Mucosa of descending colon (tissue), 3 donors: ENCODE measurements at regions not wholly inside any gene's neighbourhood (a gene's known extent, or its start where the extent isn't known, plus 50 kb on each side); places are given as distances from the start of the nearest gene placed in this dataset.

ENCODE experiments used
- ATAC-seq: fragments of 200-7000 bp; cut with Tn5 transposase; one replicate; pipeline ENCODE4 v1.9.1; 2020; ENCODE audit warnings: mild to moderate bottlenecking, moderate library complexity
- DNase-seq, 3 donors: peaks; one replicate each; pipeline ENCODE4 v3.0.0-alpha.2; 2020
- H3K36me3 ChIP-seq: fragments of 200-600 bp; one replicate; pipeline ENCODE4 v1.8.0; 2021; ENCODE audit warnings: low read depth, mild to moderate bottlenecking
- H3K4me1 ChIP-seq: fragments of 200-600 bp; one replicate; pipeline ENCODE4 v1.8.0; 2021; ENCODE audit warnings: low read depth, mild to moderate bottlenecking
- H3K4me3 ChIP-seq: fragments of 200-600 bp; one replicate; pipeline ENCODE4 v1.8.0; 2021; ENCODE audit warnings: mild to moderate bottlenecking
- H3K9me3 ChIP-seq: fragments of 200-600 bp; one replicate; pipeline ENCODE4 v1.8.0; 2021; ENCODE audit warnings: mild to moderate bottlenecking
- intact Hi-C, 2 donors: fragments of 100-400 bp; cut with DNase I in 1 of 2; cut with micrococcal nuclease in 1 of 2; formaldehyde crosslinking; loops; one replicate each; pipeline versions ENCODE4 v1.11.0 to v1.11.1; 2022; cut with DNase I, micrococcal nuclease
- TF ChIP-seq, protein P1 (sequence below): fragments of 200-600 bp; IDR thresholded peaks from one replicate; pipeline ENCODE4 v1.8.0; 2022; ENCODE audit warnings: antibody characterized with exemption, mild to moderate bottlenecking
- donor health status: DM: no; HTN: no; CAD: no; lungs with moderate emphysema.
- donor health status: DM: no; HTN: no; CAD: no.
- donor health status: DM: no; HTN: yes; CAD: no.

DNA sequence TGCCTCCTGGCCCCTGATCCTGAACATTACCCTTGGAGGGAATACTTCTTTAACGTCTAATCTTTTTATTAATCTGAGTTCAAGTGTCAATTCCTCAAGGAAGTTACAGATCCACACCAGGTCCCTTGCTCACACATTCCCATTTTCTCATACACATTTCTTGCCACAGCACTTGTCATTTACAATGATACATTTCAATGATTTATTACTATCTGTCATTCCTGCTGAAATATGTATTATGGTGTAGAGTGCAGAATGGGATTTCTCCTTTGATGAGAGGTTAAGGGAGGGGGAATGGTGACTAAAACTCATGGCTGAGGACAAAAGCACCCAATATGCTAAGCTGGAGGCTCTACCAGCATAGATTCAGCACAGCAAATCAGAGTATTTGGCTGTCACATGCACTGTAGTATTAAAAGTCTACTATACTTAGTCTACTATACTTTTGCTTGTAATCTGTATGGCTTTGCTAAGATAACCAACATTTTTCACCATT is 982.5 kb downstream of the TTLL7 start:
- intact Hi-C loops: no loop called here

DNA sequence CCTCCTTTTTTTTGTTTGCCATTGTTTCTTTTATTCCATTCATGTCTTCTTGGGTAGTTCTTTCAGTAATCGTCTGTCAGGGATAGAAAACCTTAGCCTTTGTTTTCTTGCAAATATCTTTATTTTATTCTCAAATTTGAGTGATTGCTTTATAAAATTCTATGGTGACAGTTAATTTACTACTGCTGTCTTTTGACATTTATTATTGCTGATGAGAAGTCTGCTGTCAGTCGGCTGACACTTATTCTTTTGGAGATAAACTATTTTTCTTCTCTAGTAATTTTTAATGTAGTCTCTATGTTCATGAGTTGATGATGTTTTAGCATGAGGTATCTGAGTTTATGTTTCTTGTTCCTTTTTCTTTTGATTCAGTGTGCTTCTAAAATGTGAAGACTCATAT is 983.8 kb downstream of the TTLL7 start:
- TF ChIP-seq, protein P1, sequence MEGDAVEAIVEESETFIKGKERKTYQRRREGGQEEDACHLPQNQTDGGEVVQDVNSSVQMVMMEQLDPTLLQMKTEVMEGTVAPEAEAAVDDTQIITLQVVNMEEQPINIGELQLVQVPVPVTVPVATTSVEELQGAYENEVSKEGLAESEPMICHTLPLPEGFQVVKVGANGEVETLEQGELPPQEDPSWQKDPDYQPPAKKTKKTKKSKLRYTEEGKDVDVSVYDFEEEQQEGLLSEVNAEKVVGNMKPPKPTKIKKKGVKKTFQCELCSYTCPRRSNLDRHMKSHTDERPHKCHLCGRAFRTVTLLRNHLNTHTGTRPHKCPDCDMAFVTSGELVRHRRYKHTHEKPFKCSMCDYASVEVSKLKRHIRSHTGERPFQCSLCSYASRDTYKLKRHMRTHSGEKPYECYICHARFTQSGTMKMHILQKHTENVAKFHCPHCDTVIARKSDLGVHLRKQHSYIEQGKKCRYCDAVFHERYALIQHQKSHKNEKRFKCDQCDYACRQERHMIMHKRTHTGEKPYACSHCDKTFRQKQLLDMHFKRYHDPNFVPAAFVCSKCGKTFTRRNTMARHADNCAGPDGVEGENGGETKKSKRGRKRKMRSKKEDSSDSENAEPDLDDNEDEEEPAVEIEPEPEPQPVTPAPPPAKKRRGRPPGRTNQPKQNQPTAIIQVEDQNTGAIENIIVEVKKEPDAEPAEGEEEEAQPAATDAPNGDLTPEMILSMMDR: no peak
- no peak for ATAC-seq
- intact Hi-C loops: no loop called here

More for the DNA sequence above, 982.5 kb downstream of the TTLL7 start:
- DNase-seq (no peak), ATAC-seq (no peak)
- H3K9me3 ChIP-seq: no peaks in the 10 kb centered on the region
- TF ChIP-seq, protein P1: no peak
- H3K4me1 ChIP-seq: no peaks in the 10 kb centered on the region
- no peaks in the 10 kb centered on the region for H3K36me3 ChIP-seq
- H3K4me3 ChIP-seq: no peak overlapping the region

DNA sequence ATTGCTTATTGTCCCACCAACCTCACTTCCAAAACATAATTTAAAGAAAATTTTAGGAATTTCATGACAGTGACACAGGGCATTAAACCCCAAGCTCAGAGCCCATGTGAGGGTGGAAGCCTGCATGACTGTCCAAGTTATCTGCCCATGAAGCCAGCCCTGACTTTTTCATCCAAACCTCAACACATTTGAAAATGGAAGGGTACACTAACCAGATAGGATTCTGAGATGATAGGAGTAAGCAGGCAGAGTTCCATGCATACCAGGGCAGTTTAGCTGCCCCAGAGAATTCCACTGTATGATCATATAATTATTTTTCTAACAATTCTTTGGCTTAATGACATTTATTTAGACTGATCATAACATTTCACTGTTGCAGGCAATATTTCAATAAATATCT is 986.0 kb downstream of the TTLL7 start:
- H3K4me1 ChIP-seq: no peaks in the 10 kb centered on the region
- no peaks in the 10 kb centered on the region for H3K36me3 ChIP-seq
- H3K9me3 ChIP-seq: no peaks in the 10 kb centered on the region
- DNase-seq: no peak
- ATAC-seq: no peak
- no peak overlapping the region for H3K4me3 ChIP-seq
- intact Hi-C loops: no loop called here
- TF ChIP-seq, protein P1: no peak

More for the DNA sequence above, 983.8 kb downstream of the TTLL7 start:
- Histone ChIP-seq H3K4me1 (no peaks in the 10 kb centered on the region), H3K4me3 (no peak overlapping the region), H3K36me3 (no peaks in the 10 kb centered on the region), H3K9me3 (no peaks in the 10 kb centered on the region)
- DNase-seq: no peak

DNA sequence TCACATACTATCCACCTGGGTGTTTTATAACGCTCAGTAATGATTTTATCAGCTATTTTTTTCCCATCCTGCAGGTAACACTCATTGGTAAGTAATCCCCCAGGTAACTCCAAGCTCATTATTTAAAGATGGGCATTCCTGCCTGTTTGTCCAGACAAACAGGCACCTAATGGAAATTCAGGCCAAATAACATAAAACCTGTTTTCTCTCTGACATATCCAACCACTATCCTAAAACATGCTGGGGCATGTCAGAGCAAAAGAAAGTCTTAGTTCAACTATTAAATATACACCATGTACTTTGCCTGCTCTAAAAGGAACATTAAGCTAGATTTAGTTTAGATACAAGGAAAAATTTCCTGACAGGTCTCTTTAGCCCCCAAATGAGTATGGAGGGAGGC is 987.7 kb downstream of the TTLL7 start:
- Histone ChIP-seq H3K4me1 (no peaks in the 10 kb centered on the region), H3K4me3 (no peak overlapping the region), H3K36me3 (no peaks in the 10 kb centered on the region), H3K9me3 (no peaks in the 10 kb centered on the region)
- intact Hi-C loops: no loop called here
- DNase-seq (no peak), ATAC-seq (no peak)
- TF ChIP-seq, protein P1: no peak

DNA sequence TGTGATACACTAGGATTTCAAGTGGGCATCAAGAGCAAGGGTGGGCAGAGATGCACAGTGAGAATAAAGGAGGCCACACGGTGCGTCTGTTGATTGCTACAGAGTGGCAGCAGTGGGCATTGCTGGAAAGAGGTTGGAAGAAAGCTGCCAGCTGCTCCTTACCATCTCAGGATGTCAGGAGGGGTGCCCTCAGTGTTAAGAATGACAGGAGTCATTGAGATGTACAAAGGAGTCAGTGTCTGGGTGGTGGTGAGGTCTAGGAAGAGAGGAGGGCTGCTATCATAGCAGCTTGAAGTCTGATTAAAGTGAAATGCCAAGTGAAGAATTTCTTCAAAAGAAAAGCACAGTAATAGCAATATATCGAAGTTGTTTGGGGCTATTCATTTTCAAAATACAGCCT is 992.7 kb downstream of the TTLL7 start:
- ATAC-seq (no peak), DNase-seq (no peak)
- intact Hi-C loops: no loop called here
- Histone ChIP-seq H3K9me3 (no peaks in the 10 kb centered on the region), H3K4me3 (no peak overlapping the region), H3K4me1 (no peaks in the 10 kb centered on the region), H3K36me3 (no peaks in the 10 kb centered on the region)
- TF ChIP-seq, protein P1: no peak

DNA sequence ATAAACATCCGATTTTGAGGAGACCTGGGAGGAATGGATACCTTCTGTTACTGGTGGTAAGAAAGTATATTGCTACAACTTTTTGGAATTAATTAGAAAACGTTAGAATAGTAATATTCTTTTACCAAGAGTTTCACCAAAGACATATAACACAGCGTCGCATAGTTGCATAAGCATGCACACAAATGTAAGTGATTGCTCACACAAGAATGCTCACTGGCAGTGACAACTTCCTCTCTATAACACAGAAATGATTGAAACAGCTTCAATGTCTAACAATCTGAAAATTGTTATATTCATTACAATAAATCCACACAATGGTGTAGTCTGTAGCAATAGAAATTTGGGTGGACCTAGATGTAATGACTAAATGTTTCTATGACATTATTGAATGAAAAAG is 998.6 kb downstream of the TTLL7 start:
- Histone ChIP-seq H3K36me3 (no peaks in the 10 kb centered on the region), H3K4me3 (no peak overlapping the region), H3K4me1 (no peaks in the 10 kb centered on the region), H3K9me3 (no peaks in the 10 kb centered on the region)
- TF ChIP-seq, protein P1: no peak
- ATAC-seq (no peak), DNase-seq (no peak)
- intact Hi-C loops: no loop called here
